GM10266 (cell line): ENCODE measurements at regions not wholly inside any gene's neighbourhood (a gene's known extent, or its start where the extent isn't known, plus 50 kb on each side); places are given as distances from the start of the nearest gene placed in this dataset.
"Not testable (repeated sequence)": the region's sequence is repeated elsewhere in the genome, so short reads cannot be mapped to it uniquely, and the experiment has no call there.

Experiments used
- DNase-seq: peaks from one replicate; pipeline ENCODE4 v3.0.0; 2012; ENCODE audit errors: extremely low spot score
- CTCF ChIP-seq: IDR thresholded peaks from 2 replicates; pipeline ENCODE4 v1.5.1; 2012; ENCODE audit warnings: mild to moderate bottlenecking, low read depth; ENCODE audit not compliant: control insufficient read depth, insufficient read depth; ENCODE audit errors: missing control alignments

- TF ChIP-seq CTCF: no peak
- DNase-seq: no peak
Observed at GRCh38 chr4:26052663-26053541, 138.9 kb downstream of the SMIM20 start.

- no peak for DNase-seq
Observed at GRCh38 chr4:26053761-26054160, 139.7 kb downstream of the SMIM20 start.

GRCh38 chr4:26055855-26056254, 141.8 kb downstream of the SMIM20 start:
- peak; percentile 26 for TF ChIP-seq CTCF
- no peak for DNase-seq

More at GRCh38 chr4:26053761-26054160, 139.7 kb downstream of the SMIM20 start:
- TF ChIP-seq CTCF: no peak

- no peak for DNase-seq
- TF ChIP-seq CTCF: no peak
Observed at GRCh38 chr4:26056406-26056805, 142.4 kb downstream of the SMIM20 start.

GRCh38 chr4:26057839-26058238, 143.8 kb downstream of the SMIM20 start:
- DNase-seq: not testable (repeated sequence)

- no peak for TF ChIP-seq CTCF
- DNase-seq: peak; percentile 39
Observed at GRCh38 chr4:26058537-26058936, 144.5 kb downstream of the SMIM20 start.

GRCh38 chr4:26059391-26060154, 145.6 kb downstream of the SMIM20 start:
- no peak for TF ChIP-seq CTCF

More at GRCh38 chr4:26059391-26060154, 145.6 kb downstream of the SMIM20 start:
- no peak for DNase-seq
